ENCODE measurements at regions not wholly inside any gene's neighbourhood (a gene's known extent, or its start where the extent isn't known, plus 50 kb on each side); places are given as distances from the start of the nearest gene placed in this dataset.

DNA sequence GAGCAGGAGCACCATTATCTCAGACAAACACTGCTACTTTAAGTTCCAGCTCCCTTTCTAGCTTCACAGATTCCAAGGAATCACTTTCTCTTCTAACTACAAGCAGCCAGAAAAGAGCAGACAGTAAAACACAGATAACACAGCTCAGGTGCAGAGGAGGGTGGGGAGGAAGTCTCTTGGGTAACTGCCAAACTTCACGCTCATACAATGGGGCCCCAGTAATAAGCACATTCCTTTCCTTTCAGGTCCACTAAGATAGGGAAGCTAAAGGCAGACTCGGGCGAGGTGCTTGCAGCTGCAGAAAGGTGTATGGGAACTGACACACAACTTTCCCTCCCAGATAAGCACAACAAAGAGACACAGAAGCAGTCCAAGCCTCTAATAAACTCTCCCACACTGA lies 69.2 kb upstream of the OR9G4 start:
- no peak for TF ChIP-seq CTCF (IDR thresholded peaks at IDR 0.05)
- WGBS, 2 donors, result 30 to 42% methylated on average over 3 of the region's 3 CpGs
- Histone ChIP-seq H3K4me1 (no peaks in the 10 kb centered on the region), H3K4me3 (no peak overlapping the region), H3K36me3 (no peaks in the 10 kb centered on the region), H3K27me3 (peaks cover 0 to 18% (median 0%) of the 10 kb centered on the region in 7 donors), H3K27ac (no peak overlapping the region), H3K9me3 (no peaks in the 10 kb centered on the region)
- DNase-seq (no peak), ATAC-seq (no peak)
- intact Hi-C loops (cut with DNase I), result no loop called here

- DNase-seq, result no peak
- H3K36me3 ChIP-seq, result no peaks in the 10 kb centered on the region
- no peaks in the 10 kb centered on the region for H3K4me1 ChIP-seq
- intact Hi-C loops (cut with DNase I), result no loop called here
- no peak overlapping the region for H3K27ac ChIP-seq
- no peaks in the 10 kb centered on the region for H3K9me3 ChIP-seq
- H3K27me3 ChIP-seq, result peaks cover 0 to 18% (median 0%) of the 10 kb centered on the region in 7 donors
- ATAC-seq, result no peak
- no peak overlapping the region for H3K4me3 ChIP-seq
- no peak for TF ChIP-seq CTCF (IDR thresholded peaks at IDR 0.05)
- WGBS, 2 donors, result 81 to 90% methylated on average over 2 of the region's 2 CpGs
Measured at GRCh38 chr11:56816259-56816658, 67.8 kb upstream of the OR9G4 start.

DNA sequence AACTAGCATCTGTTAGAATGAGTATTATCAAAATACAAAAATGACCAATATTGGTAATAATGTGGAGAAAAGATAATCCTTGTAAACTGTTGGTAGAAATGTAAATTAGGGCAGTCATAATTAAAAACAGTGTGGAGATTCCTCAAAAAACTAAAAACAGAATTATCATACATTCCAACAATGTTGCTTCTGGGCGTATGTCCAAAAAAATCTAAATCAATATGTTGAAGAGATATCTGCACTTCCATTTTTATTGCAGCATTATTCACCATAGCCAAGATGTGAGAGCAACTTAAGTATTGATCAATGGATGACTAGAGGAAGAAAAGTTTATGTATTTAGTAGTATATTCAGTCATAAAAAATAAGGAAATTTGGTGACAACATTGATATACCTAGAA lies 59.8 kb upstream of the OR9G4 start:
- Histone ChIP-seq H3K4me3 (no peak overlapping the region), H3K27me3 (peaks cover 0 to 6% (median 0%) of the 10 kb centered on the region in 7 donors), H3K4me1 (no peaks in the 10 kb centered on the region), H3K36me3 (no peaks in the 10 kb centered on the region), H3K27ac (no peak overlapping the region), H3K9me3 (no peaks in the 10 kb centered on the region)
- 63 to 73% methylated on average over 1 of the region's 1 CpG for WGBS, 2 donors
- intact Hi-C loops (cut with DNase I), result no loop called here
- DNase-seq (no peak), ATAC-seq (no peak)
- TF ChIP-seq CTCF (IDR thresholded peaks at IDR 0.05), result no peak

DNA sequence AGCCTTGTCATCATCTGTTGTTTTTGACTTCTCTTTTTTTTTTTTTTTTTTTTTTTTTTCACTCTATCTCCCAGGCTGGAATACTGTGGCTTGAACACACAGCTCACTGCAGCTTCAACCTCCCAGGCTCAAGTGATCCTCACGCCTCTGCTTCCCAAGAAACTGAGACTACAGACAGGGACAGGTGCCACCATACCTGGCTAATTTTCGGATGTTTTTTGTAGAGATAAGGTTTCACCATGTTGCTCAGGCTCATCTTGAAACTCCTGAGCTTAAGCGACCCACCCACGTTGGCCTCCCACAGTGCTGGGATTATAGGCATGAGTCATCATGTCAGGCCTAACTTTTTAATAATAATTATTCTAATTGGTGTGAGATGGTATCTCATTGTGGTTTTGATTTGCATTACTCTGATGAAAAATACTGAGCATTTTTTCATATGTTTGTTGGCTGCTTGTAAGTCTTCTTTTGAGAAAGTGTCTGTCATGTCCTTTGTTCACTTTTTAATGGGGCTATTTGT lies 51.3 kb upstream of the OR9G4 start:
- Histone ChIP-seq H3K4me1 (no peaks in the 10 kb centered on the region), H3K27ac (no peak overlapping the region), H3K4me3 (no peak overlapping the region), H3K27me3 (peaks cover 0 to 12% (median 0%) of the 10 kb centered on the region in 7 donors), H3K9me3 (no peaks in the 10 kb centered on the region), H3K36me3 (no peaks in the 10 kb centered on the region)
- ATAC-seq (no peak), DNase-seq (no peak)
- TF ChIP-seq CTCF (IDR thresholded peaks at IDR 0.05), result no peak
- intact Hi-C loops (cut with DNase I), result no loop called here
- 72 to 73% methylated on average over 4 of the region's 4 CpGs for WGBS, 2 donors

All from heart right ventricle (tissue), 16 donors.